DMS53 (cell line): ENCODE measurements at regions not wholly inside any gene's neighbourhood (a gene's known extent, or its start where the extent isn't known, plus 50 kb on each side); places are given as distances from the start of the nearest gene placed in this dataset.
A peak's percentile ranks its signal among the peaks of the same experiment; 100 is the strongest.

Source experiments
- DNase-seq: peaks from one replicate; lab custom pipeline; 2025; lab: John Stamatoyannopoulos, UW

GRCh38 chr11:104338186-104338585 is 174.2 kb upstream of the PDGFD start:
- no peak for DNase-seq

GRCh38 chr11:104337273-104337672 is 173.3 kb upstream of the PDGFD start:
- no peak for DNase-seq

GRCh38 chr11:104333977-104334376 is 170.0 kb upstream of the PDGFD start:
- DNase-seq, result peak; percentile 79

- peak; percentile 66 for DNase-seq
These were observed 168.2 kb upstream of the PDGFD start for GRCh38 chr11:104332110-104332509.

GRCh38 chr11:104329078-104329665 is 165.2 kb upstream of the PDGFD start:
- no peak for DNase-seq

- DNase-seq, result no peak
These were observed 164.6 kb upstream of the PDGFD start for GRCh38 chr11:104328512-104328907.

GRCh38 chr11:104327861-104328511 is 164.0 kb upstream of the PDGFD start:
- no peak for DNase-seq

GRCh38 chr11:104325093-104325492 is 161.1 kb upstream of the PDGFD start:
- no peak for DNase-seq

GRCh38 chr11:104324276-104324675 is 160.3 kb upstream of the PDGFD start:
- no peak for DNase-seq

GRCh38 chr11:104323841-104324240 is 159.9 kb upstream of the PDGFD start:
- no peak for DNase-seq

GRCh38 chr11:104322696-104323095 is 158.7 kb upstream of the PDGFD start:
- DNase-seq, result peak; percentile 40

GRCh38 chr11:104320956-104321355 is 157.0 kb upstream of the PDGFD start:
- DNase-seq, result no peak

- DNase-seq, result no peak
These were observed 156.2 kb upstream of the PDGFD start for GRCh38 chr11:104320097-104320496.

GRCh38 chr11:104319396-104319795 is 155.4 kb upstream of the PDGFD start:
- DNase-seq, result no peak

- no peak for DNase-seq
These were observed 143.0 kb upstream of the PDGFD start for GRCh38 chr11:104306862-104307474.

GRCh38 chr11:104301776-104302175 is 137.8 kb upstream of the PDGFD start:
- DNase-seq, result no peak

- no peak for DNase-seq
These were observed 127.7 kb upstream of the PDGFD start for GRCh38 chr11:104291646-104292045.

GRCh38 chr11:104286129-104286528 is 122.2 kb upstream of the PDGFD start:
- no peak for DNase-seq

- no peak for DNase-seq
These were observed 115.6 kb upstream of the PDGFD start for GRCh38 chr11:104279587-104279986.

- DNase-seq, result peak; percentile 19
These were observed 112.0 kb upstream of the PDGFD start for GRCh38 chr11:104275992-104276391.

GRCh38 chr11:104260456-104260855 is 96.5 kb upstream of the PDGFD start:
- DNase-seq, result no peak

GRCh38 chr11:104259121-104259610 is 95.2 kb upstream of the PDGFD start:
- no peak for DNase-seq

GRCh38 chr11:104256525-104256924 is 92.6 kb upstream of the PDGFD start:
- DNase-seq, result peak; percentile 58
